ENCODE measurements at regions not wholly inside any gene's neighbourhood (a gene's known extent, or its start where the extent isn't known, plus 50 kb on each side); places are given as distances from the start of the nearest gene placed in this dataset.

- no peak for TF ChIP-seq CTCF (IDR thresholded peaks at IDR 0.05)
- TF ChIP-seq ZFX (IDR thresholded peaks at IDR 0.05; ENCODE audit: borderline replicate concordance): no peak
Measured at GRCh38 chr12:127909041-127909440, 357.9 kb upstream of the TMEM132C start.
